SHP77 (cell line): ENCODE measurements at regions not wholly inside any gene's neighbourhood (a gene's known extent, or its start where the extent isn't known, plus 50 kb on each side); places are given as distances from the start of the nearest gene placed in this dataset.

ENCODE experiments used
- DNase-seq, 2 experiments: peaks; one replicate each; lab custom pipeline; 2025; lab: John Stamatoyannopoulos, UW

GRCh38 chr3:168844894-168845482 lies 749.3 kb upstream of the GOLIM4 start:
- DNase-seq = no peak

GRCh38 chr3:168844472-168844871 lies 748.7 kb upstream of the GOLIM4 start:
- DNase-seq = no peak

GRCh38 chr3:168843481-168843880 lies 747.8 kb upstream of the GOLIM4 start:
- no peak for DNase-seq

GRCh38 chr3:168839653-168840052 lies 743.9 kb upstream of the GOLIM4 start:
- DNase-seq = no peak

GRCh38 chr3:168834558-168834957 lies 738.8 kb upstream of the GOLIM4 start:
- DNase-seq = no peak

GRCh38 chr3:168828943-168829342 lies 733.2 kb upstream of the GOLIM4 start:
- no peak for DNase-seq

GRCh38 chr3:168828536-168828935 lies 732.8 kb upstream of the GOLIM4 start:
- DNase-seq = no peak

- no peak for DNase-seq
Measured at GRCh38 chr3:168828014-168828413, 732.3 kb upstream of the GOLIM4 start.

GRCh38 chr3:168824107-168824506 lies 728.4 kb upstream of the GOLIM4 start:
- DNase-seq = no peak

GRCh38 chr3:168823466-168823865 lies 727.7 kb upstream of the GOLIM4 start:
- no peak for DNase-seq

- DNase-seq = no peak
Measured at GRCh38 chr3:168820810-168821415, 725.2 kb upstream of the GOLIM4 start.

GRCh38 chr3:168817177-168817576 lies 721.5 kb upstream of the GOLIM4 start:
- DNase-seq = no peak

GRCh38 chr3:168815946-168816345 lies 720.2 kb upstream of the GOLIM4 start:
- DNase-seq = no peak

- no peak for DNase-seq
Measured at GRCh38 chr3:168813225-168813802, 717.6 kb upstream of the GOLIM4 start.

- no peak for DNase-seq
Measured at GRCh38 chr3:168812234-168812633, 716.5 kb upstream of the GOLIM4 start.

- DNase-seq = no peak
Measured at GRCh38 chr3:168808596-168808995, 712.9 kb upstream of the GOLIM4 start.

GRCh38 chr3:168807448-168807847 lies 711.7 kb upstream of the GOLIM4 start:
- DNase-seq = no peak

- no peak for DNase-seq
Measured at GRCh38 chr3:168806871-168807270, 711.1 kb upstream of the GOLIM4 start.

GRCh38 chr3:168803536-168803935 lies 707.8 kb upstream of the GOLIM4 start:
- no peak for DNase-seq

- no peak for DNase-seq
Measured at GRCh38 chr3:168802766-168803165, 707.0 kb upstream of the GOLIM4 start.

GRCh38 chr3:168801794-168802193 lies 706.1 kb upstream of the GOLIM4 start:
- DNase-seq = no peak

GRCh38 chr3:168796339-168796738 lies 700.6 kb upstream of the GOLIM4 start:
- no peak for DNase-seq

GRCh38 chr3:168794427-168794826 lies 698.7 kb upstream of the GOLIM4 start:
- DNase-seq = peak; percentile 6 to 20

GRCh38 chr3:168782193-168782592 lies 686.5 kb upstream of the GOLIM4 start:
- DNase-seq = no peak
